GM10266 (cell line): ENCODE measurements at regions not wholly inside any gene's neighbourhood (a gene's known extent, or its start where the extent isn't known, plus 50 kb on each side); places are given as distances from the start of the nearest gene placed in this dataset.

Source experiments
- DNase-seq: peaks from one replicate; pipeline ENCODE4 v3.0.0; 2012; ENCODE audit errors: extremely low spot score
- TF ChIP-seq, protein P1 (sequence below): IDR thresholded peaks from 2 replicates; pipeline ENCODE4 v1.5.1; 2012; ENCODE audit warnings: mild to moderate bottlenecking, low read depth; ENCODE audit not compliant: control insufficient read depth, insufficient read depth; ENCODE audit errors: missing control alignments

GRCh38 chr18:42446195-42446594 is 491.2 kb downstream of the PIK3C3 start:
- TF ChIP-seq, protein P1, sequence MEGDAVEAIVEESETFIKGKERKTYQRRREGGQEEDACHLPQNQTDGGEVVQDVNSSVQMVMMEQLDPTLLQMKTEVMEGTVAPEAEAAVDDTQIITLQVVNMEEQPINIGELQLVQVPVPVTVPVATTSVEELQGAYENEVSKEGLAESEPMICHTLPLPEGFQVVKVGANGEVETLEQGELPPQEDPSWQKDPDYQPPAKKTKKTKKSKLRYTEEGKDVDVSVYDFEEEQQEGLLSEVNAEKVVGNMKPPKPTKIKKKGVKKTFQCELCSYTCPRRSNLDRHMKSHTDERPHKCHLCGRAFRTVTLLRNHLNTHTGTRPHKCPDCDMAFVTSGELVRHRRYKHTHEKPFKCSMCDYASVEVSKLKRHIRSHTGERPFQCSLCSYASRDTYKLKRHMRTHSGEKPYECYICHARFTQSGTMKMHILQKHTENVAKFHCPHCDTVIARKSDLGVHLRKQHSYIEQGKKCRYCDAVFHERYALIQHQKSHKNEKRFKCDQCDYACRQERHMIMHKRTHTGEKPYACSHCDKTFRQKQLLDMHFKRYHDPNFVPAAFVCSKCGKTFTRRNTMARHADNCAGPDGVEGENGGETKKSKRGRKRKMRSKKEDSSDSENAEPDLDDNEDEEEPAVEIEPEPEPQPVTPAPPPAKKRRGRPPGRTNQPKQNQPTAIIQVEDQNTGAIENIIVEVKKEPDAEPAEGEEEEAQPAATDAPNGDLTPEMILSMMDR, result no peak

GRCh38 chr18:42447688-42448087 is 492.7 kb downstream of the PIK3C3 start:
- TF ChIP-seq, protein P1, result no peak
- no peak for DNase-seq

More at GRCh38 chr18:42446195-42446594, 491.2 kb downstream of the PIK3C3 start:
- no peak for DNase-seq

DNA sequence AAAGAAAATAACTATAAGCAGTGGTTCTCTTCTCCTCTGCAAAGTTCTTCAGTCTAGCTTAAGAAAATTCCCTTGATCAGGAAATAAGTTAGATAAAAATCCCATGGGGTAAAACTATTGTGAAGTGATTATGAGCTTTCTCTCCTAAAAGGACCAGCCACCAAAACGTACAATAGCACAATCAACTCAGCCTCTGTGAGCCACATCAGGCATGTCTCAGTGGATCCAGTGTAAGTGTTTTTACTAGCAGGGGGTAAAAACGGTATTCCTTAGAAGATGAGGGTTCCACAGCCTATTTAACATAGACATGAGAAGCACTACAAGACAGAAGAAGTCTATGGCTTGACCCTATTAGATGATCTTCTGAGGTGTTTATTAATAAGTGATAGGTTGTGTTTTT is 503.2 kb downstream of the PIK3C3 start:
- DNase-seq, result no peak
- TF ChIP-seq, protein P1, result no peak

GRCh38 chr18:42459873-42460272 is 504.8 kb downstream of the PIK3C3 start:
- TF ChIP-seq, protein P1, result no peak
- DNase-seq, result no peak

- TF ChIP-seq, protein P1, result no peak
- no peak for DNase-seq
These were observed 516.9 kb downstream of the PIK3C3 start for GRCh38 chr18:42471885-42472284.

DNA sequence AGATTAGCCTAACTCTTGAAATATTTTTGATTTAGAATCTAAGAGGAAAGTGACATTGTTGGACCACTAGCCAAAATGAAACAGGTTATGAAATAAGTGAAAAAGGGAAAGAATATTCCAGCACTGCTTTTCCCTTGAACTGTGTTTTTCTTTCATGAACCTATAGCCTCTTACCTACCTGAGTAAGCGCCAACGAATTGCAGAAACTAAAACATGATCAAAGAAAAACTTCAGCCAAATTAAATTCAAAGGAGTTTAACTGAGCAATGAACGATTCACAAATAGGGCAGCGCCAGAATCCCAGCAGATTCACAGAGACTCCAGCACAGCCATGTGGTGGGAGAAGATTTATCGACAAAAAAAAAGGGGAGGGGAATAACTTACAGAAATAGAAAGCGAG is 518.6 kb downstream of the PIK3C3 start:
- TF ChIP-seq, protein P1, result no peak
- DNase-seq, result no peak

DNA sequence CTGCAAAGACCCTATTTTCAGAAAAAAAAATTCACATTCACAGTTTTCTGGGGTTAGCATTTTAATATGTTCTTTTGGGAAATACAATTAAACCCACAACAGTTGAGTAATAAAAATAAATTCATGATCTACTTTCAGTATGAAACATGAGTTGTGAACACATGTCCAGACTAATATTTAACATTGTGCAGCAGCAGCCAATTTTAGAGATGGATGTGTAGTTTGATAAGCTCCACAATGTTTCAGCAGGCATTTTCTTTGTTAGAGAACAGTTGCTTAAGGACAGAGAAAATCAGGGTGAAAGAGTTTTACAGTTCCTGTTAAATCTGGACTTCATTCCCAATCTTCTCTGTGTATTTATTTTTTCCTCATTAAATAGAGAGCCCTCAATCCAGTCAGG is 519.5 kb downstream of the PIK3C3 start:
- TF ChIP-seq, protein P1, result no peak
- DNase-seq, result no peak
